HG02884 (cell line): ENCODE measurements at regions not wholly inside any gene's neighbourhood (a gene's known extent, or its start where the extent isn't known, plus 50 kb on each side); places are given as distances from the start of the nearest gene placed in this dataset.

Source experiments
- ATAC-seq: cut with Tn5 transposase; IDR thresholded peaks from one replicate; pipeline ENCODE4 v1.9.1; 2021; ENCODE audit warnings: mild to moderate bottlenecking, moderate library complexity; ENCODE audit not compliant: unreplicated experiment

DNA sequence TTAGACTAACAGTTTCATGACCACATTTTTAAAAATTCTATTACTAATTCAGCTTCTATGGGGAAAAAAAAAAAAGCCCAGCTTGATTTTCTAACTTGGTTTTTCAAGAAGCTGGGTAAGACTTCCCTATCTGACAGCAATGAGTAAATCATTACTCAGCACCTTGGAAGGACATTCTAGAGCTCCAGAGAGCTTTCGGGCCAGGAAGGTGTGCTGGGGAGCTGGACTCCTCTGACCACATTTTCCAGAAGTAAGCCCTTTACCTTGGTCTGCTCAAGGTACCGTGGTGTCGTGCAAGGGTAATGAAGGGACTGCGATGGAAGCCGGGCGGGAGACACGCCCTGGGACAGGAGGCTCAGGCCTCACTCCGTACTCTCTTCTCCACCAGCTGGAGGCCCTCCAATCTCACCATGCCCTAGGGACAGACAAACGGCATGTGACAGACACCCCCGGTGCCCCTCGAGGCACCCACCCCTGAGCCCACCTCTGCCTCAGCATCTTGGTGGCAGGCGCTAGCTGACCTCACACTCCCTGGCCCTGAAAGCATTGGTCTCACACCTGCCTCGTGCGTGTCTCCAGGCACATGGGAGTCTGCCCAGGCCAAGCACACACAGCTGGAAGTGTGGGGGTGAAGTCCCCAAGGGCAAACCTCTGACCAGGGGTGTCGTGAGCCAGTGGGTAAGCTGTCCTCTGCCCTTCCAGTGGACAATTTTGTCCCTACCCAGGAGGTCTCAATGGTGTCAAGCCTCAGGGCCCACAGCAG, 152.1 kb downstream of the OAT start:
- ATAC-seq, result no peak

DNA sequence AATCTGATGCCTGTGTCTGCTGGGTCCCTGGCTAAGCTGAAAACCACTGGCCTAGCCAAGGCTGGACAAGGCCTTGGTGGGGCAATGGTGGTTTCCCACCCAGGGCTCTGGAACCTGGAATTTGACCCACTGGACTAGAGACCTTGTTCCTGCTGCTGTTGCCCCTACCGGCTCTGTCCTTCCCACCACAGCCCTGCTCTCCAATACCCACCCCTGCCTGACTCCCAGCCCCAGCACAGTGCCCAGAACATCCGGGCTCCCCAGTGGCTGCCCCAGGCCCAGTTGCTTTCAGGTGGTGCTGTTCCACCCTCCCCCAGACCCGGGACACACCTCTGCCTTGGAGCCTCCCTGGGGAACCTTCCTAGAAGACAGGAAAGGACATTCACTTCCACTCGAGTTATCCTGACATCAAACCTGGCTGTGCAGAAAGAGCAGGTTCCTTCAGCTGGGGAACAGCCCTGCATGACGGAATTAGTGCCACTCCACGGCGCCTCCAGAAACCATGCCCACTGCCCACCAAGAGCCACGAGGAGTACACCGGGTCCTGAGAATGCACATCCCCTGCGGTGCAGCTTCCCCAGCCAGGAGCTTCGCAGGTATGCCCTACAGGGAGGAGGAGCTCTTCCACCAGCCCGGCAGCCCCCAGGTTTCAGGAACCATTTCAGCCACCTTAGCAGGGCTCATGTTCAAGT, 152.8 kb downstream of the OAT start:
- ATAC-seq, result no peak

DNA sequence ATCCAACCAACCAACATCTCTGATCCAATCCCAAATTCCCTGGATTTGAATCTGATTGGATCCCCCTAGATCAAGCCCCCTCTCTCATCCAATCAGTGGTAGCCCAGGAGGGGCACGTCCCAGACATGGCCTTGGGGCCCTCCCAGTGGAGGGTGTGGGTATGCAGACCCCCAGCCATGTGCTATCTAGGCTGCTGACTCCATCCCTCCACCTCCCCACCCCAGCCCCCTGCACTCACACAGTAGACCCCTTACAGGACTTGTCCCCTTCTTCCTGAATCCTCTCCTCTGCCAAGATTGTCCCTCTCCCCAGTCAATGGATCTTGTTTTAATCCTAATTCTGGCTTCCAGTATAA, 153.4 kb downstream of the OAT start:
- ATAC-seq, result no peak

DNA sequence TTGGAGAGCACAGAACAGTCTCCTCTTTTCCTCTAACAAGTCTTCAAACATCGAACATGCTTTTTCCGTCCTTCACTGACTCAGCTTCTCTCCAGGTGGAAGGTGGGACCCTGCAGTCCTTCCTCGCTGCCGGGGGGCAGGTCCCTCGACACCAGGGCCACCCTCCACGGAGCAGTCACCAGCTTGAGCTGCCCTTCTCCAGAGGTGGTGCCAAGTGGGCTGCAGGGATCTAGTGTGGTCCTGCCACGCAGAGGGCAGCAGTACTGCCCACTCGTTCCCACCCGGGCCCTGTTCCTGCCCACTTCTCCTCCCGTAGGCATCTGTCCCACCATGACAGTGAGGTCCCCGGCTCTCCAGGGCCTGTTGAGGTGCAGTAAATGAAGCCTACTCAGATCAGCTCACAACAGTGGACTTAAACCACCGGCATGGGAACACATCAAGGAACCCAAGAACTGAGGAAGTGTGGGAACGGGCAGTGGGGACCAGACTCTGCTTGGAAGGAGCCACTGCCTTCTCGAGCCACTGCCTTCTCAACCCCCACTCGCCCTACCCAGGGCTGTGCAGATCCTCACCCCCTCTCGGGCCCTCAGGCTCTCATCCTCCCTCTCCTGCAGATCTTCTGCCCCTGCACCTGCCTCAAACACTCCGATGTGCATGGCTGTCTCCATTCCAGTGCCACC, 153.9 kb downstream of the OAT start:
- ATAC-seq, result no peak

DNA sequence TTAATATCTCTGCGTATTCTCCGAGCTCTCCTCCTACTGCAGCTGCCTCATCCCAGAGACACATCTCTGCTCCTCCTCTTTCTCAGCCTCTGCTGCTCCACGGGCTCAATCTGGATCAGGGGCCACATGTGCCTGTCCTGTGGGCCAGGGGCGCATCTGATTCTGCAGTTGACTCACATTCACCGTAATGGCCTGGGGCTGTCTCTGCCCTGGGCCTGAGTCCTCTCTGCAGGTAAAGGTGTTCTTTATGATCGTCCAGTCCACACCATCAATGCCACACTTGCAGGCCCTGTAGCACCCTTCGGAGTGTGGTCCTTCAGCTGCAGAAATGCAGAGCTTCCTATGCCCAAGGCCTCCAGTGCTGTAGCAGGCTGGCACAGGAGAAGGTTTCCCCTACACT, 154.5 kb downstream of the OAT start:
- no peak for ATAC-seq

DNA sequence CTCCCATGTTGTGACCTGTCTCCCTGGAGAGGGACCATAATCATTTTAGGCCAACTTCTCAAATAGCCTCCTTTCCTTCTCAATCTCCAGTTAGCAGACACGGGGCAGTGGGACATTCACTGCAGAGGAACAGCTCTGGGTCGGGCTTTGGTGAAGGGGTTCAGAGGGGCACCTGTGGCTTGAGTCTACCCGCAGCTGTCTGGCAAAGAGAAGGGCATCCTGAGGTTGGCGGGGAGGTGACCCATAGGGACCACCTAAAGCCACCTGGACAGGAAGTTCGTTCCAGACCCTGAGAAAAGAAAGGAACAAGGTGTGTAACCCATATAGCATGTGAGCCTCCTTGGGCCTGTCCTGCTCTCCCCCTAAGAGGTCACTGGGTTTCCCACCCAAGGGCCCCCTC, 155.0 kb downstream of the OAT start:
- ATAC-seq, result no peak

- ATAC-seq, result no peak
Measured at GRCh38 chr10:124262971-124263370, 155.8 kb downstream of the OAT start.

DNA sequence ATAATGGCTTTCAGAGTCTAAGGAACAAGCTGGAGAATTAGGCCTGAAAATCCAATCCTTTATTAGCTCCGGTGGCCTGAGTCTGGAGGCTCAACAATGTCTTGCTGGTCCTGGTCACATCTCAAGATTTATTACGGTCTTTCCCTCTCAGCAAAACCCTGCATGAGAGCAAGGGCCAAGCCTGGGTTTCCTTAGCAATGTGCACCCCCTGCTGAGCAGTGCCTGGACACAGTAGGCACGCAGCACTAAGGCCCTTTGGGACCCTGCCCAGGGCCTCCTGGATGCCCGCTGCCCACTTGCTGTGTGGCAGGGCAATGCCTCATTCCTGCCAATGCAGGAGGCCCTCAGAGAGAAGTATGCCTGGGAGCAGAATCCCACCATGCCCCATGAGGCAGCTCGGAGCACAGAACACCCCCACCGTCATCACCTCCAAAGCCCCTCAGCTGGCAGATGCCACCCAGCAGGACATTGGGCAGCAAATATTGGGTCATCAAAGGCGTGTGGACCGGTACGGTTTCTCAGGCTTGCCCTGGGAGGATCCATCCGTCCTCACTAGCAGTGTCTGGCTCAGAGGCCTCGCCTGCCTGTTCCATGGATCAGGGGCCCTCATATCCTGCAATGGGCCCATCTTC, 156.4 kb downstream of the OAT start:
- no peak for ATAC-seq

DNA sequence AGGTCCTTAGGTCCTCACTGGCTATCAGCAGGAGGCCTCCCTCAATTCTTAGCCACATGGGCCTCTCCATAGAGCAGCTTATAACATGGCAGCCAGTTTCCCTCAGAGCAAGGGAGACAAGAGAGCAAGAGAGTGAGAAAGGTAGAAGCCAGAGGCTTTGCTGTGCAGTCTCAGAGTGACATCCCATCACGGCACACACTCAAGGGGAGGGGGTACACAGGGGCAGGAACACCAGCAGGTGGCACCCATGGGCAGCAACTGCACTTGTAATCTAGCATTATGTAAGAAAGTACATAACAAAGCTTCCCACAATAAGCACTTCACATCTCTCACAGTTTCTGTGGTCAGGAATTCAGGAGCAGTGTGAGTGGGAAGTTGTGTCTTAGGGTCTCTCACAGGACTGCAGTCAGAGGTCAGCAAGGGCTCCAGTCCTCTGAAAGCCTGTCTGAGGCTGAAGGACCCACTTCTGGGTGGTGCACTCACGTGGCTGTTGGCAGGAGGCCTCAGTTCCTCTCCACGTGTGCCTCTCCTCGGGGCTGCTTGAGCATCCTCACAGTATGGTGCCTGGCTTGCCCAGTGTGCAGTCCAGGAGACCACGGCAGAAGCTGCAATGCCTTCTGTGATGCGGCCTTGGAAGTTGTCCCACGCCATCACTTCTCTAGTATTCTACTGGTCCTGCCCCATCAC, 159.4 kb downstream of the OAT start:
- no peak for ATAC-seq

- ATAC-seq, result no peak
Measured at GRCh38 chr10:124257781-124258180, 160.9 kb downstream of the OAT start.

DNA sequence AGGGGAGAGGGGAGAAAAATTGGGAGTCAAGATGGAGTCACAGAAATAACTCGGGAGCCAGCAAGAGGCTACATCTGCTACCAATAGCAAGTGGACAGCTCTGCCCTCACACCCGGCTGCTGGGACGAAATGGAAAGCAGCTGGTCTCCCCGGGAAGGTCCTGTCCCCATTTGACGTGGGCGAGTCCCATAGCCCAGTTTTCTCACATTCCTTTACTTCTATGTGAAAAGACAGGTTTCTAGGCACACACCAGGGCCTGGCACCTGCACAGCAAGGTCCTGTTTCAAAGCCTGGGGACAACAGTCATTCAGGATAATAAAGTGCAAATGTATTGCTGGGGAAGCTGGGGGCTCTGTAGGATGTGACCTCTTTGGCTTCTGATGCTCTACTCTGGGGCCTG, 162.6 kb downstream of the OAT start:
- no peak for ATAC-seq

DNA sequence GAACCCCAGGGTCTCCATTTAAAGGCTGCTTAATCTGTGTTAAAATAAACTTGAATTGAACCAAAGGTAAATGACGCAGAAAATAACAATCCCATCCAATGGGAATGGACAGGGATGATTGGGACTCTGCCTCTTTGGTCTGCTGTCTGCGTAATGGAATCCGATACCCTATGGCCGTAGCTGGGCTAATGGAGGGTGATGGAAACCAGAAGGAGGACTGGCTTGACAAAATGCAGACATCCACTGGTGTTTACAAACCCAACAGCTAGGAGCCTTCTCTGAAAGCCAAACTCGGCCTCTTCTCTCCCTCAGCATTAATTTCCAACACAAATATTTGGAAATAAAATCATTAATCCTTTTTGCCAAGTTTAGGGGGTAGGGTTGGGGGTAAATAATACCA, 162.2 kb upstream of the CHST15 start:
- no peak for ATAC-seq

- no peak for ATAC-seq
Measured at GRCh38 chr10:124254490-124254889, 161.1 kb upstream of the CHST15 start.

DNA sequence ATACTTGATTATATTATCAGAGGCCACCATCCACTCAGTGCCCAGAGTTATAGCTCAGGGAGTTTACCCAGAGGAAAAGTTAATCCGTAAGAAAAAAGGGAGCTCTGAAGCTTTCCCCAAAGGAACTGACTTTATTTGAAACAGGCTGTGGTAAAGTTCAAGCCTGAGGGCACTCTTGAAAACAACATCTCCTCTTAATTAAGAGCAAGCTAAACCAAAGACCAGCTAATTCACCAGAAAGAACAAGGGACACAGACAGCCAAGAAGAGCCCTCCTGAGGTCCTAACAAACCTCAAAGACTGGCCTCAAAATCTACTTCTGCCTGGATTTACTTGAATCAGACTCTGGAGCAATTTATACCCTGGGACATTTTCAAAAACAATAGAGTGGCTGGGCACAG, 159.6 kb upstream of the CHST15 start:
- ATAC-seq, result no peak

DNA sequence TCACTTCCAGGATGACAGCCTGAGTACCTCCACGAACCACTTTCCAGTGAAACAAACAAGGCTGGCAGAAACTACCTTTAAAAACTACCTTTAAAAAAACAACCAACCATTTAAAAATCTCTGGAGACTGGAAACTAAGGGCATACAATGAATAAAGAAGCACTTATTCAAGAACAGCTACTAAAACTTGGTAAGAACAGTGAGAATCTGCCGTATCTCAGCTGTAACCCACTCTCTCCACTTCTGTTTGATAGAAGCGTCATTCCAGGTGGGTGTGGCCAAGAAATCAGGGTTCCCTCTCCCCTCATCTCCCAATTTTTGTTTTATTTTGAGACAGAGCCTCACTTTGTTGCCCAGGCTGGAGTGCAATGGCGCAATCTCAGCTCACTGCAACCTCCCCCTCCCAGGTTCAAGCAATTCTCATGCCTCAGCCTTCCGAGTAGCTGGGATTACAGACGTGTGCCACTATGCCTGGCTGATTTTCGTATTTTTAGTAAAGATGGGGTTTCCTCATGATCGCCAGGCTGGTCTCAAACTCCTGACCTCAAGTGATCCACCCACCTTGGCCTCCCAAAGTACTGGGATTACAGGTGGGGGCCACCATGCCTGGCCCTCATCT, 158.8 kb upstream of the CHST15 start:
- ATAC-seq, result no peak

DNA sequence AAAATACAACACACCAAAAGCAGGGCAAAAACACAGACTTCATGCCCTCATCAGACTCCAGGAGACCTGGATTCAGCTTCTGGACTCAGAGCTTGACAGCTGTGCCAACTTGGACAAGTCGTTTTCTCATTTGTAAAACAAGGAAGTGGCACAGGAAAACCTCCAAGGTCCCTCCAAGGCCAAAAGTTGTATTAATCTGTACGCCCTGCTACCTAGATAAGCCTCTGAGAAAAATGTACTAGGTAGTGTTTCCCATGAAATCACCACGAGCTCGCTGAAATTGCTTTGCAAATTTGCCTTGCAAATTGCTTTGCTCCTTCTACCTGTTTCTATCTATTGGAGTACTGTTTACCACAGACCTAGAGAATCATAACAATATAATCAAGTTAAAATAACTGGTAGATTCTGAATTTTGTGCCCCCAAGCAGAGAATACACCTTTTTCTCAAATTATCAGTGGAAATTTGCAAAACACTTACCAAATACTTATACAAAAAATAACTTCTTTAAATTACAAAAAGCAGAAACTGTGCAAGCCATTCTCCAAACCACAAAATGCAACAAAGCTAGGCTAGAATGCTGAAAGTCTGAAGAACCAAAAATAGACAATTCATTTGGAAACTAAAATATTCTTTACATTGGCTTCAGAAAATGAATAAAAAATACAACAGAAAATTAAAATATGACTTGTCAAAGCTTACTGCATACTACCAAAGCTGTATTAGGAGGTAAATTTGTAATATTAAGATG, 158.1 kb upstream of the CHST15 start:
- ATAC-seq, result no peak

DNA sequence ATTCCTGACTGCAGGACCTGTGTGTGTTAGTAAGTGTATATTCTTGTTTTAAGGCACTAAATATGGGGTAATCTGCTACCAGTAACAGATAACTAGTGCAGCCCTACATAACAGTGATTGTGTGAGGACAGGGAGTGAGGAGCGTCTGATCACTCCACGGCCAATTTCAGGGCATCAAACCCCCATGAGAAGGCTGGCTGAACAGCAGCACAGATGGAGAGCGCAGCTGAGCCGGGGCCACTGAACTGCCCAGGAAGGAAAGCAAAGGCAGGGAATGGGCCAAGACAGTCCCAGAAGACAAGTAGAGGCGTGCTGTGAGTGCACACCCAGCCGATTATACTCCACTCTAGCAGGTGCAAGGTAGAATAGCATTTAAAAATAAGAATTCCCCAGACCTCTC, 157.1 kb upstream of the CHST15 start:
- no peak for ATAC-seq

- ATAC-seq, result no peak
Measured at GRCh38 chr10:124249812-124250432, 156.5 kb upstream of the CHST15 start.

GRCh38 chr10:124249196-124249595, 155.8 kb upstream of the CHST15 start:
- ATAC-seq, result no peak
